ENCODE measurements at regions not wholly inside any gene's neighbourhood (a gene's known extent, or its start where the extent isn't known, plus 50 kb on each side); places are given as distances from the start of the nearest gene placed in this dataset.

GRCh38 chrX:115941388-115941787 is 229.2 kb upstream of the AGTR2 start:
- no peak for TF ChIP-seq CTCF (IDR thresholded peaks at IDR 0.05)
- no peak for TF ChIP-seq POLR2A (IDR thresholded peaks at IDR 0.05)

Data from stomach (tissue), 4 donors.